ENCODE measurements at regions not wholly inside any gene's neighbourhood (a gene's known extent, or its start where the extent isn't known, plus 50 kb on each side); places are given as distances from the start of the nearest gene placed in this dataset.

DNA sequence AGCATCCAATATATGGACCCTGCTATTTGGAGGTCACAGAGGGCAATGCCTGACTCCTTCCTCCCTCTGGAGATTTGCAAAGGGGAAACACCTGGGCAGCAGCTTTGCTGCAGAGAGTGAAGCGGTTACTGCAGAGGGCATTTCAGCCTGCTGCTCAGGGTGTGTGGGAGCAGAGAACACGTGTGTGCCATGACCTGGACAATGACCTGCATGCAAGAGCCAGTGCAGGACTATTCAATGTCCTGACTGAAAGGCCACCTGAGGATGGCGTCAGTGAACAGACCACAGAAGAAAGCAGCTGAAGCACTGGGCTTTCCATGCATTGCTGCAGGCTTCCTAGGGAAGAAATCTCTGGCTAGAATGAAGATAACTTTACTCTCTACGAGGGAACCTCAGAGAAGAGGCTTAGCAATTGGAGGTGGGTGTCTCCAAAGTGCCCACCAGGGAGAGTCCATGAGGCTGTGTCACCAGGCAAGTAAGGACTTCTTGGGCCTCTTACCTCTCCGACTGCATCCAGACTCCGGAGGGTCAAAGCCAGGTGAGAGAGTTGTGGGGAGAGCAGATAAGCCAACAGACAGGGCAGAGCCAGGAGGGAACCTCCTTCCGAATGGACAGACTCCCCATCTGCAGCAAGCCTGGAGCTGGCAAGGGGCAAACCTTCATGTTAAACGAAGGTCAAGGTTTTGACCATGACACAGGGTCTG is 52.9 kb upstream of the PMEPA1 start:
- DNase-seq (ENCODE audit: low read depth) = no peak

DNA sequence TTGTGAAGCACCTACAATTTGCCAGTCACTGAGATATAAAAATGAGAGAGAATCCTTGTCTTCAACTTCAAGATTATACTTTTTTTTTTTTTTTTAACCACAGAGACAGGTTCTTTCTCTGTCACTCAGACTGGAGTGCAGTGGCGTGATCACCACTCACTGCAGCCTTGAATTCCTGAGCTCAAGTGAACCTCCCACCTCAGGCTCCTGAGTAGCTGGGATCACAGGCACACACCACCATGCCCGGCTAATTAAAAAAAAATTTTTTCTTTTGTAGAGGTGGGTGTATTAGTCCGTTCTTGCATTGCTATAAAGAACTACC is 51.6 kb upstream of the PMEPA1 start:
- DNase-seq (ENCODE audit: low read depth) = no peak

DNA sequence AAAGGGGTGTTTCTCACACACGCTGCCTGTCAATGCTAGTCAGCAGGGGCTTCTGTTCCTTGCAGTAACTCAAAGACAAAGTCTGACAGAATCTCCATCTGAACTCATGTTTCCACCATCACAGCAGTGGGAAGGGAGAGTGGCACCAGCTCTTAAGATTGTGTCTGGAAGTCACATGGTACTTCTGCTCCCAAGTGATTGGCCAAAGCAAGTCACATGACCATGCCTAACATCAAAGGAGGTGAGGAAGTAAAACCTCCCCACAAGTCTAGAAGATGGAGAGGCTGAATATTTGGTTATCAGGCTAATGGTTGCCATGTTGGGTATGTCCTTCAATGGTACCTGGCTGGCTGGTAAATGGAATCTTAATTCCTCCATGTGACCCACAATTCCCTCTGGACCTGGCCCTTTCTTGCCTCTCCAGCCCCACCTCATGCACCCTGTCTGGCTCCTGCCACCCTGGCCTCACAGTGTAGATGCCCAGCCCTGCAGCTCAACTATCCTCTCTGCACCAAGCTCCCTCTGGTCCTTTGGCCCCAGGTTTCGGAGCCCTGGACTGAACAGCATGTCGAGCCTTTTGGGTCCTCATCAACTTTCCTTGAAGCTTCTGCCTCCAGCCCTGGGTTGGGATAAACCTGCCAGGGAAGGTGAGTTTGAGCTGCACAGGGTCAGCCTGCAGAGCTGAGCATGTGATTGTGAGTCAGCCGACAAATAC is 51.0 kb upstream of the PMEPA1 start:
- no peak for DNase-seq (ENCODE audit: low read depth)

DNA sequence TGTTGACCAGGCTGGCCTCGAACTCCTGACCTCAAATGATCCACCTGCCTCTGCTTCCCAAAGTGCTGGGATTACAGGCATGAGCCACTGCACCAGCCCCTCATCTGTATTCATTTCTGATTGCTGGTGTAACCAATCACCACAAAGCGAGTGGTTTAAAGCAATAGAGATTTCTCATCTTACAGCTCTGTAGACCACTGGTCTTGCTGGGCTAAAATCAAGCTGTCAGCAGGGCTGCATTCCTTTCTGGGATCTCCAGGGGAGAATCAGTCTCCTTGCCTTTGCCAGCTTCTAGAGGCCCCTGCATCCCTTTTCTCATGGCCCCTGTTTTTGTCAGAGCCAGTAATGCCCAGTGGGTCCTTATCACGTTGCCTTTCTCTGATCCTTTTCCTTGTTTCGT is 49.9 kb upstream of the PMEPA1 start:
- no peak for DNase-seq (ENCODE audit: low read depth)
